H1 (cell line): ENCODE measurements at regions not wholly inside any gene's neighbourhood (a gene's known extent, or its start where the extent isn't known, plus 50 kb on each side); places are given as distances from the start of the nearest gene placed in this dataset.

Experiments used
- CTCF ChIA-PET: fragments of 300-600 bp; sonication (Branson Sonifier 250); formaldehyde crosslinking; loops from one replicate; lab custom pipeline; 2021; ENCODE audit not compliant: partially characterized antibody; lab: Charles Lee
- POLR2A ChIA-PET: fragments of 300-600 bp; sonication (Branson Sonifier 250); formaldehyde crosslinking; loops from one replicate; lab custom pipeline; 2021; ENCODE audit warnings: inconsistent platforms; ENCODE audit not compliant: partially characterized antibody; lab: Charles Lee
- DNase-seq, 2 experiments: peaks; one replicate each; pipeline versions ENCODE4 v3.0.0 to v3.0.0-alpha.2; 2010 to 2022; ENCODE audit warnings: low spot score in 2 of 2, low read depth in 1 of 2, mixed read lengths in 1 of 2
- FAIRE-seq: peaks from 2 replicates; lab custom pipeline; 2011; peaks lifted over from hg19 to GRCh38; lab: Jason Lieb, UNC
- H2AFZ ChIP-seq: 2 replicates; pipeline ENCODE4 v1.8.1; 2012; ENCODE audit warnings: low read length, inconsistent platforms
- H2AK5ac ChIP-seq: 2 replicates; pipeline ENCODE4 v1.6.1; 2013; ENCODE audit warnings: low read depth, low read length
- H2BK120ac ChIP-seq: replicated peaks from 2 replicates; pipeline ENCODE3; 2013; ENCODE audit warnings: low read depth, low read length, inconsistent platforms
- H2BK12ac ChIP-seq: 2 replicates; pipeline ENCODE4 v1.6.1; 2013; ENCODE audit warnings: low read depth, low read length
- H2BK15ac ChIP-seq: 2 replicates; pipeline ENCODE4 v1.6.1; 2013; ENCODE audit warnings: low read length
- H2BK20ac ChIP-seq: 2 replicates; pipeline ENCODE4 v1.6.1; 2013; ENCODE audit warnings: low read length
- H2BK5ac ChIP-seq: 2 replicates; pipeline ENCODE4 v1.6.1; 2013; ENCODE audit warnings: low read depth, low read length
- H3K14ac ChIP-seq: 2 replicates; pipeline ENCODE4 v1.6.1; 2013; ENCODE audit warnings: inconsistent platforms; ENCODE audit not compliant: insufficient read length
- H3K18ac ChIP-seq: 2 replicates; pipeline ENCODE4 v1.6.1; 2013; ENCODE audit warnings: low read length; ENCODE audit errors: extremely low read depth
- H3K23ac ChIP-seq: 2 replicates; pipeline ENCODE4 v1.6.1; 2013; ENCODE audit warnings: inconsistent platforms; ENCODE audit not compliant: insufficient read length
- H3K23me2 ChIP-seq: 2 replicates; pipeline ENCODE4 v1.6.1; 2013; ENCODE audit warnings: low read depth, low read length
- H3K27ac ChIP-seq: 2 replicates; pipeline ENCODE4 v1.6.1; 2011; ENCODE audit warnings: low read depth, low read length, inconsistent platforms
- H3K27me3 ChIP-seq, 4 experiments: replicated peaks in 1 of 4; 1 replicate in 1 of 4; 2 replicates in 3 of 4; pipeline versions ENCODE4 v1.6.1 to v1.8.1; 2011 to 2013; ENCODE audit warnings: low read length in 3 of 4, mild to moderate bottlenecking in 3 of 4, inconsistent platforms in 2 of 4, mixed read lengths in 2 of 4, moderate library complexity in 1 of 4; ENCODE audit not compliant: control insufficient read depth in 3 of 4, insufficient read depth in 3 of 4; ENCODE audit errors: extremely low read depth in 1 of 4
- H3K36me3 ChIP-seq, 4 experiments: 2 replicates each; pipeline versions ENCODE4 v1.6.1 to v1.8.1; 2011 to 2013; ENCODE audit warnings: mild to moderate bottlenecking in 4 of 4, low read length in 3 of 4, moderate library complexity in 2 of 4, control low read depth in 1 of 4, inconsistent platforms in 1 of 4; ENCODE audit not compliant: insufficient read depth in 4 of 4, control insufficient read depth in 2 of 4
- H3K4ac ChIP-seq: replicated peaks from 2 replicates; pipeline ENCODE3; 2013; ENCODE audit warnings: low read length, low read depth, mixed read lengths, inconsistent platforms; ENCODE audit not compliant: insufficient read length
- H3K4me1 ChIP-seq, 4 experiments: replicated peaks in 1 of 4; 1 replicate in 1 of 4; 2 replicates in 3 of 4; pipeline versions ENCODE4 v1.6.1 to v1.8.1; 2011 to 2013; ENCODE audit warnings: low read length in 3 of 4, inconsistent platforms in 2 of 4, mixed read lengths in 1 of 4; ENCODE audit not compliant: insufficient read depth in 4 of 4, control insufficient read depth in 3 of 4
- H3K4me2 ChIP-seq, 2 experiments: 2 replicates each; pipeline versions ENCODE4 v1.6.1 to v1.8.1; 2011 to 2013; ENCODE audit warnings: low read depth in 2 of 2, low read length in 2 of 2, control low read depth in 1 of 2, inconsistent platforms in 1 of 2, mild to moderate bottlenecking in 1 of 2; ENCODE audit not compliant: insufficient read depth in 1 of 2
- H3K4me3 ChIP-seq, 4 experiments: fragments of 200-600, 300-600 bp in 1 of 4; sonication (generic), shearing (Covaris generic), sonication (Bioruptor Twin) in 1 of 4; 2 replicates each; pipeline versions ENCODE4 v1.5.1 to v1.8.1; 2011 to 2016; ENCODE audit warnings: low read length in 4 of 4, low read depth in 3 of 4, control low read depth in 2 of 4, inconsistent platforms in 2 of 4, mild to moderate bottlenecking in 2 of 4, mixed read lengths in 1 of 4, moderate library complexity in 1 of 4; ENCODE audit not compliant: insufficient read depth in 2 of 4; ENCODE audit errors: extremely low read depth in 1 of 4
- H3K56ac ChIP-seq: replicated peaks from 2 replicates; pipeline ENCODE3; 2013; ENCODE audit warnings: low read depth, mild to moderate bottlenecking, mixed read lengths, low read length, inconsistent platforms; ENCODE audit not compliant: insufficient read length
- H3K79me1 ChIP-seq: 2 replicates; pipeline ENCODE4 v1.6.1; 2013; ENCODE audit warnings: low read depth, low read length, control low read depth
- H3K79me2 ChIP-seq, 2 experiments: 2 replicates each; pipeline versions ENCODE4 v1.6.1 to v1.8.1; 2012 to 2013; ENCODE audit warnings: low read length in 2 of 2, mild to moderate bottlenecking in 2 of 2, inconsistent platforms in 1 of 2; ENCODE audit not compliant: insufficient read depth in 2 of 2, control insufficient read depth in 1 of 2
- H3K9ac ChIP-seq, 4 experiments: replicated peaks in 1 of 4; 1 replicate in 1 of 4; 2 replicates in 3 of 4; pipeline versions ENCODE4 v1.6.1 to v1.8.1; 2011 to 2013; ENCODE audit warnings: low read depth in 3 of 4, low read length in 3 of 4, control low read depth in 2 of 4, mild to moderate bottlenecking in 2 of 4, moderate library complexity in 2 of 4, inconsistent platforms in 1 of 4; ENCODE audit errors: extremely low read depth in 1 of 4
- H3K9me3 ChIP-seq, 2 experiments: 2 replicates each; pipeline versions ENCODE4 v1.6.1 to v1.8.1; 2012 to 2013; ENCODE audit warnings: mild to moderate bottlenecking in 2 of 2, moderate library complexity in 2 of 2, control low read depth in 1 of 2, inconsistent platforms in 1 of 2, low read depth in 1 of 2, low read length in 1 of 2, mixed read lengths in 1 of 2; ENCODE audit not compliant: insufficient read depth in 2 of 2
- H4K20me1 ChIP-seq, 2 experiments: replicated peaks in 1 of 2; 2 replicates each; pipeline versions ENCODE3 to v1.8.1; 2011 to 2013; ENCODE audit warnings: inconsistent platforms in 2 of 2, low read length in 2 of 2, mild to moderate bottlenecking in 1 of 2; ENCODE audit not compliant: insufficient read depth in 2 of 2, control insufficient read depth in 1 of 2
- H4K5ac ChIP-seq: 2 replicates; pipeline ENCODE4 v1.6.1; 2013; ENCODE audit warnings: low read length, low read depth, mixed read lengths, inconsistent platforms; ENCODE audit not compliant: insufficient read length
- H4K8ac ChIP-seq: 2 replicates; pipeline ENCODE4 v1.8.0; 2013; ENCODE audit warnings: mild to moderate bottlenecking, moderate library complexity, low read length, inconsistent platforms; ENCODE audit not compliant: insufficient read depth; ENCODE audit errors: extremely low read depth
- H4K91ac ChIP-seq: replicated peaks from 2 replicates; pipeline ENCODE3; 2013; ENCODE audit warnings: low read length, mixed read lengths, inconsistent platforms; ENCODE audit not compliant: insufficient read length
- ATF2 ChIP-seq: IDR thresholded peaks from 2 replicates; pipeline ENCODE4 v1.6.1; 2012; ENCODE audit warnings: low read length, inconsistent platforms
- BACH1 ChIP-seq: IDR thresholded peaks from 2 replicates; pipeline ENCODE4 v1.6.1; 2012; ENCODE audit warnings: low read length, improper control_type of control experiment
- BCL11A ChIP-seq, 2 experiments: IDR thresholded peaks; one replicate each; pipeline ENCODE4 v1.6.1; 2011; ENCODE audit warnings: low read depth in 2 of 2, low read length in 2 of 2, mild to moderate bottlenecking in 2 of 2
- CEBPB ChIP-seq: IDR thresholded peaks from 2 replicates; pipeline ENCODE4 v1.6.1; 2012; ENCODE audit warnings: low read depth, low read length
- CTBP2 ChIP-seq: IDR thresholded peaks from 2 replicates; pipeline ENCODE4 v1.7.0; 2011; ENCODE audit warnings: borderline replicate concordance, mild to moderate bottlenecking, moderate library complexity, mixed read lengths, low read length; ENCODE audit not compliant: insufficient read depth, insufficient read length
- PHF8 ChIP-seq: fragments of 200-600 bp; sonication (generic); conservative IDR thresholded peaks from 2 replicates; pipeline ENCODE4 v1.7.1; 2012; ENCODE audit warnings: low read depth, mild to moderate bottlenecking, inconsistent platforms, low read length, moderate library complexity
- POU5F1 ChIP-seq: IDR thresholded peaks from 2 replicates; pipeline ENCODE4 v1.6.1; 2011; ENCODE audit warnings: low read depth, mild to moderate bottlenecking, low read length, moderate library complexity
- RAD21 ChIP-seq, 2 experiments: IDR thresholded peaks in 1 of 2; conservative IDR thresholded peaks in 1 of 2; 2 replicates each; pipeline ENCODE4 v1.6.1; 2011; ENCODE audit warnings: low read depth in 2 of 2, low read length in 2 of 2, improper control_type of control experiment in 1 of 2, inconsistent platforms in 1 of 2, mild to moderate bottlenecking in 1 of 2, moderate library complexity in 1 of 2
- RBBP5 ChIP-seq: IDR thresholded peaks from 2 replicates; pipeline ENCODE4 v1.7.1; 2012; ENCODE audit warnings: low read depth, mild to moderate bottlenecking, inconsistent platforms, low read length, moderate library complexity, borderline replicate concordance
- RNF2 ChIP-seq: fragments of 200-900, 300-1000 bp; sonication (generic); IDR thresholded peaks from 2 replicates; pipeline ENCODE4 v1.7.1; 2016; ENCODE audit warnings: borderline replicate concordance, low read depth, mild to moderate bottlenecking, antibody characterized with exemption, low read length; ENCODE audit not compliant: poor library complexity, severe bottlenecking; ENCODE audit errors: missing control alignments
- TEAD4 ChIP-seq: IDR thresholded peaks from 2 replicates; pipeline ENCODE4 v1.6.1; 2012; ENCODE audit warnings: low read depth, low read length, inconsistent platforms, mixed read lengths

- Histone ChIP-seq H2BK5ac (no peak overlapping the region), H3K36me3 (no peaks in the 10 kb centered on the region), H4K91ac (no peak overlapping the region), H3K23me2 (no peaks in the 10 kb centered on the region), H2AFZ (no peak overlapping the region), H3K27ac (no peak overlapping the region), H2AK5ac (no peak overlapping the region), H2BK120ac (no peak overlapping the region), H3K14ac (no peak overlapping the region), H3K56ac (no peak overlapping the region), H3K4me3 (no peak overlapping the region), H3K23ac (no peak overlapping the region), H2BK15ac (no peak overlapping the region), H3K79me2 (no peaks in the 10 kb centered on the region), H3K79me1 (no peaks in the 10 kb centered on the region), H3K4me2 (no peak overlapping the region), H3K27me3 (no peaks in the 10 kb centered on the region), H4K5ac (no peak overlapping the region), H4K8ac (no peak overlapping the region), H3K4me1 (no peaks in the 10 kb centered on the region), H2BK12ac (no peak overlapping the region), H3K4ac (no peak overlapping the region), H4K20me1 (no peaks in the 10 kb centered on the region), H3K9me3 (no peaks in the 10 kb centered on the region), H2BK20ac (no peak overlapping the region), H3K18ac (no peak overlapping the region), H3K9ac (no peak overlapping the region)
- CTCF ChIA-PET, result interaction anchor here (1.6 kb wide), 1 partner anchor 25 kb away, joined by 5 read pairs; no protein-coding TSS in a partner anchor
- POLR2A ChIA-PET, result interaction anchor here (0.6 kb wide), 2 partner anchors 55 to 104 kb away, joined by 4 to 5 read pairs; no protein-coding TSS in a partner anchor
- no peak for FAIRE-seq
- TF ChIP-seq POU5F1 (no peak), CTBP2 (no peak), RBBP5 (no peak), TEAD4 (no peak), BCL11A (IDR thresholded peaks at IDR 0.05; ENCODE audit: low read depth in 2 of 2, low read length in 2 of 2) (no peak), PHF8 (no peak), RNF2 (no peak), ATF2 (no peak), BACH1 (no peak), RAD21 (IDR thresholded peaks at IDR 0.05 in 1 of 2, conservative IDR thresholded peaks at IDR 0.05 in 1 of 2; ENCODE audit: low read depth in 2 of 2, low read length in 2 of 2) (no peak), CEBPB (no peak)
- DNase-seq, result no peak
Observed at GRCh38 chr2:47992671-47993070, 86.4 kb upstream of the FBXO11 start.
